ENCODE measurements at regions not wholly inside any gene's neighbourhood (a gene's known extent, or its start where the extent isn't known, plus 50 kb on each side); places are given as distances from the start of the nearest gene placed in this dataset.
A peak's percentile ranks its signal among the peaks of the same experiment; 100 is the strongest.
"Not testable (repeated sequence)": the region's sequence is repeated elsewhere in the genome, so short reads cannot be mapped to it uniquely, and the experiment has no call there.

- DNase-seq (ENCODE audit: low read depth, low spot score), result no peak
These were observed 83.6 kb downstream of the PLEKHG1 start for GRCh38 chr6:150683320-150683719.

- no peak for DNase-seq (ENCODE audit: low read depth, low spot score)
These were observed 84.5 kb downstream of the PLEKHG1 start for GRCh38 chr6:150684161-150684560.

DNA sequence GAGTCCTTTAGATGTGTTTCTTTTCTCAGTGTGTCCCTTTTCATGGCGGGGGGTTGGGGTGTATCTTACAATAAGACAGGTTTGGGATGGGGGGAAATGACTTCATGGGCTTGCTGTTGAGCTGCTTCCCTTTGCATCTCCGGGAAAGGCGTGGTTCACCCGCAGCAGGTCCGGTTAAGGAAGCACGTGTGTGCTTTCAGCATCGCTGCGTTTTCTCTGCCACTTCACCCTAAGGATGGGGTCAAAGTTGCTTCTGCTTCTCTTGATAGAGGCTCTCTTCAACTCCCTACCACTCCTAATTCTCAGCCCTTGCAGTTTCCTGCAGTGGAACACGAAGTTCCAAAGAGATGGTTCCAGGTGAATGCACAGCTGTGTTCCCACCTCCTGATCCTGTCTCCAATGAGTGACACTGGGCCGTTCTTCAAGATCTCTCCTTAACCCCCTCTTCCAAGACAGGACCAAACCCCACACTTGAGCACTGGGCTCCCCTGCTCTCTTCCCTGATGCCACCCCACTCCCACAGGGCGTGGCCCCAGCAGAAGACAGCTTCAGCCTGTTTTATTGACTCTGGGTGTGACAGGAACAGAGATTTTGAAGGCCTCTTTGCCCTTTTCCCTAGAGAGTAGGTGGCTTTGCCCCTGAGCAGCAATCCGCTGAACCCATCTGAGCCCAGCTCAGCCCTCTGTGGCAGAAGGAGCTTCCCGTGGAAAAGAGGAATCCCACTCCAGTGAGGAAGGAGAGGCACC lies 85.2 kb downstream of the PLEKHG1 start:
- DNase-seq (ENCODE audit: low read depth, low spot score), result no peak

DNA sequence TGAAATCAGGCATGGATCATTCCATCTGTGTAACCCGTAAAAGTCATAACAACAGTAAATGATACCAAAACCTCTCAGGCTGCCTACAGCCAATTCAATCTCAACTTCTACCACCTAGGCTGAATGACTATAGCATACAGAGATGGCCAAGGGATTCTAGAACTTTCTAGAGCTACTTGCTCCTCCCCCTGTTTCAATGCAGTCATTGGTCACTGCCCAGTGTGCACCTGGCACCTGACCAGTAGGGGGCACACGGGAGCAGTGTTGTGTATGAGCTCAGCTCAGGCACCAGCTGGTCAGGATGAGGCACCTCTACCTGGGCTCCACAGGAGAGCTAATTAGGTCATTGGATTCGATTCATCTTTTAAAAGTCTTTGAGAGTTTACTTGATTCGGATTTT lies 86.2 kb downstream of the PLEKHG1 start:
- peak; percentile 44 for DNase-seq (ENCODE audit: low read depth, low spot score)

- no peak for DNase-seq (ENCODE audit: low read depth, low spot score)
These were observed 86.9 kb downstream of the PLEKHG1 start for GRCh38 chr6:150686566-150686965.

DNA sequence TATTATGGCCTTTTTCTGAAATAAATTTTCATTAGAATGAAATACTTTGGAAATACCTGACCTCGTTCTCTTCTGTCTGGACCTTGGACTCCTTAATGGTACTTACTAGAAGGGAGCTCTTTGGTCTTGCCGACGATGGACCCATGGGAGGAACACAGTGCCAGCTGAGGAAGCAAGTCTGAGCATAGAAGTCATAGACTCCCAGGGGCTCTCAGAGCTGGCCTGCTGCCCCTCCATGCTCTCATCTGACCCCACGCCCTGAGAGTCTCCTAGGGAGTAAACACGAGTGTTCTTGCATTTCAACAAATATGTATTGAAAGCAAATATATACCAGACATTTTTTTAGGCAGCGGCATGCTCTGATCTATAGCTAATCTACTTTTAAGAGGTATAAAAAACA lies 87.8 kb downstream of the PLEKHG1 start:
- DNase-seq (ENCODE audit: low read depth, low spot score), result peak; percentile 9

DNA sequence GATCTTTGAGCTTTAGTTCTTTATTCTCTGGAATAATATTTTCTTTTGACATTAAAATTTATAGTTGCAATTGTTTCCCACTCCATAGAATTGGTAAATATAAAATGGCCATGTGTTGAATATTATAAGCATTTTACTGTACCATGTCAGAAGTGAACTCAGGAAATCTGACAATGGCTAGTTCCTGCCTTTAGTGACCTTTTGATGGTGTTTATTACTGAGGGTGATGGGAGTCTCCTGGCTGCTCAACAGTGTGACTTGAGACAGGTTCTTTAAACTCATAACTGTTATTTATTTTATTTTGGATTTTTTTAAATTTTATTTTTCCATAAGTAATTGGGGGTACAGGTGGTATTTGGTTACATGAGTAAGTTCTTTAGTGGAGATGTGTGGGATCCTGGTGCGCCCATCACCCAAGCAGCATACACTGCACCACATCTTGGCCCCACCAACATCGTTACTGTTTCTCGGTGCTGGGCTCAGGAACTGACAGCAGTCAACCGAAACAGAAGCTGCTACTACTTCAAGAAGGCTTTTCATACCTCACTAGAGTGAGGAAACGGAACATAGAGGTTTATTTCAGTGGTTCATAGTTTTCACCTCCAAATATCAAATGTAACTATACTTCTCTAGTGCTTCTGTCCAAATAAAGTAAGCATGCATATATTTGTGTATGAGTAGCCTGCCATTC lies 90.4 kb downstream of the PLEKHG1 start:
- DNase-seq (ENCODE audit: low read depth, low spot score), result no peak

GRCh38 chr6:150690681-150691080 lies 91.0 kb downstream of the PLEKHG1 start:
- no peak for DNase-seq (ENCODE audit: low read depth, low spot score)

DNA sequence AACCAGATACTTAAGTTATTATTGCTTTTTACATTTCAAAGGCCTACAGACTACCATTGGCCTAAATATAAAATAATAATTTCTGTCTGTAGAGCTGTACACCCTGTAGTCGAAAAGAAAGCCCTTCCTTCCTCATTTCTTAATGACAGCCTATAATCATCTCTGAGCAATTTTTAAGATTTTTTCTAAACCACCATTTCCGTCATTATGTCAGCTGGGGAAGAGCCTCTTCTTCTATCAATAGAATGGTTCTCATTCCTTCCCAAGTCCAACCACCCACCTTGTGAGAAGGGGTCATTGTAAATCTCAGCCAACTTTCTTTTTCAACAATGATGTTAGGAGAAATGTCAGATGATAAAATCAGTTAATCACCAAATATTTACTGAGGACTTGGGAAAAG lies 91.8 kb downstream of the PLEKHG1 start:
- DNase-seq (ENCODE audit: low read depth, low spot score), result no peak

DNA sequence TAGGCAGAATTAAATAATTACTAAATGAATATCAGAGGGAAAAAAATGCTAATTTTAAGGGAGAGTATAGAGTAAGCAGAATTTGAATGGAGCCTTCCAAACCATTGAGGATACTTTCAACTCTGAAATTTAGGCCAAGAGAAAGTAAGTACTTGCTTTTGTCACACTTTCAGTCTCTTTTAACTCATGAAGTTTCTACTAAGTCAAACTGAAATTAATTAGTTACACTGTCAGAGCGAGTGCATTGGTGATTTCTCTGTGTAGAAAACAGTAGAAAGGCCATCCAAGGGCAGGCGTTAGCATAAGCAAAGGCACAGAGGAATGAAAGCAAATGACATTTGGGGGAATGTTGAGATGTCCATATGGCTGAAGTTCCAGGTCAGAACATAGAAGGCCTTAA lies 92.9 kb downstream of the PLEKHG1 start:
- DNase-seq (ENCODE audit: low read depth, low spot score), result no peak

GRCh38 chr6:150694889-150695288 lies 95.2 kb downstream of the PLEKHG1 start:
- no peak for DNase-seq (ENCODE audit: low read depth, low spot score)

DNA sequence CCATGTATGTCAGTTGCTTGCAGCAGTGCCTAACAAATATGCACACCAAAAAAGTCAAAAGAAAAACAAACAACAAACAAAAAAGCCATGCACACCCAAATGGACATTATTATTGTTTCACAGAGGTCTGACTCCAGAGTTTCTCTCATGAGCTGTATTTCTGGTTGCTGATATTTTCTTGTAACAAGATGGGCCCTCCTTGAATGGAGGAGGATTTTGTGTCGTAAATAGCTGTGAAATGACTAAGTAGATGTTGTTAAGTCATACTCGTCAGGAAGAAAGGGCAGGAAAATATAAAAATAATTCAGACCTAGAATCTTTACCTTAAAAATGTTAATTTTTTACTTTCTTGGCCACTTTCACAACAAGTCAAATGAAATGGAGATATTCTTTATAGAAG lies 96.0 kb downstream of the PLEKHG1 start:
- DNase-seq (ENCODE audit: low read depth, low spot score), result no peak

DNA sequence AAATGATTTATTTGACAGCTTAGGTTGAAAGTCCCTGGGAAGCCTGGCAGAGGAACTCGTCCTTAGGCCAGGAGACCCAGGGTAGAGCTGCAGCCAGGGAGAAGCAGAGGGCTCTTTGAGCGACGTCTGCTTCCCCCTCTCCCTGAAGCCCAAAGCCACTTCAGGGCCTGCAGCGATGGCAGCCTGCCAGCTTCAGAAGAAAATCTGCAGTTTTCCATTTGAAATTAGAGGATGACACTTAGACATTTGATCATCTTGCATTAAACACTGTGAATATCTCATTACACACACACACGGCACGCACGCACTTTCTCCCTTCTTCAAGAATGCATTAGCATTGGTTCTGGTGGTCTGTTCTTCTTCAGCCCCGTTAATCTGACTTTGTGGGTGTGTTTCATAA lies 96.5 kb downstream of the PLEKHG1 start:
- DNase-seq (ENCODE audit: low read depth, low spot score), result no peak

- not testable (repeated sequence) for DNase-seq (ENCODE audit: low read depth, low spot score)
These were observed 97.2 kb downstream of the PLEKHG1 start for GRCh38 chr6:150696918-150697317.

GRCh38 chr6:150697515-150697914 lies 97.8 kb downstream of the PLEKHG1 start:
- DNase-seq (ENCODE audit: low read depth, low spot score), result peak; percentile 19

- no peak for DNase-seq (ENCODE audit: low read depth, low spot score)
These were observed 98.7 kb downstream of the PLEKHG1 start for GRCh38 chr6:150698391-150698790.

DNA sequence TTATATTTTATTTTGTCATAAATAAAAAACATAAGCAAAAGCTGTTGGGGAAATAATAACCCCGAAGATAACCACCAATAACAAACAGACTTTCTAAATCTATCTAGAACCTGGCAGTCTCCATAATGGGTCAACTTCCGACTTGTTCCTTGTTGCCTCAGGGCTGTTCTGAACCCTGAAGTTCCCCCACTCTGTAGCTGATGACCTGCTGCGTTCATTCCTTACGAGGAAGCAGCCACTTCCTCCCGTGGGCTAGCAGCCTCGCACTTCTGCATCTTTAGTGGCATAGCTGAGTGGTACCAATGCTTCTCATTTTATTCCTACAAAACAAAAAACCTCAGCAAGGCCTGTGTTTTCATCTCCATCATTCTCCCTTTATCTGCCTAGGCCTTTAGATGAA lies 103.0 kb downstream of the PLEKHG1 start:
- DNase-seq (ENCODE audit: low read depth, low spot score), result no peak

GRCh38 chr6:150704447-150705192 lies 104.9 kb downstream of the PLEKHG1 start:
- no peak for DNase-seq (ENCODE audit: low read depth, low spot score)

DNA sequence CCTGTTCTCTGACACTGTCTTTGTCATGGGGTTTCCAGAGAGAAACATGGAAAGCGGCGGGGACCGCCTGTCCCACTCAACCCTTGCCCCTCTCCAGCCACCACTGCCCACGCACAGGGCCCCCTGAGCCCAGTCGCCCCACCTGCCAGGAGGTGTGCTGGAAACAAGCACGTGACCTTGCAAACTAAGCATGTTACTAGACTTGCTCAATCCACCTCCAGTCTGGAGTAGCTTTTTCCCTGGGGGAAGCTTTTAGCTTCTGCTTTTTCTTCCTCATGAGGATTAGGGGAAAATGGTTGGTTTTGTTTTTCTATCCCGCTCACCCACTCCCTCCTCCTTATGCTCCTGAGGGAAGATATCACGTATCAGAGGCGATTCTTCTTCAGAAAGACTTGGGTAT lies 105.7 kb downstream of the PLEKHG1 start:
- DNase-seq (ENCODE audit: low read depth, low spot score), result no peak

GRCh38 chr6:150710236-150710635 lies 110.6 kb downstream of the PLEKHG1 start:
- no peak for DNase-seq (ENCODE audit: low read depth, low spot score)

DNA sequence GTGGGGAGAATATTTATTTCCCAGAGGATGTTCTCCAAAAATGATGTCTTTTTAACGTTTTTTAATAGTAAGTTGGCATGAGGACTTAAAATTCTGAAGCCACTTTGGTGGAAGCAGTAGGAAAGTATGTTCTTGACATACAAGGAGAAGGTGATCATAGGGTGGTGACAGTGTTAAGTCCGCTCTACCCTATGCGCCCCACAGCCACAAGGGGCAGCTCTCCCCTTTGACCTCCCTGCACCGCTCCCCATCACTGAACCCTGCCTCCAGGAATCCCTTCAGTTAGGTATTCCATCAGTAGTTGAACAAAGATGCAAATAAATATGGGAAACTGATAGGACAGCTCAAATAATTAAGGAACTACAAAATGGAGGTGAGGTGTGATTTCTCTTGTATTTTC lies 111.4 kb downstream of the PLEKHG1 start:
- no peak for DNase-seq (ENCODE audit: low read depth, low spot score)

All from astrocyte of the hippocampus (primary cell).